Astrocyte (in vitro differentiated cells and primary cell): ENCODE measurements at regions not wholly inside any gene's neighbourhood (a gene's known extent, or its start where the extent isn't known, plus 50 kb on each side); places are given as distances from the start of the nearest gene placed in this dataset.

Experiments used
- DNase-seq: peaks from one replicate; pipeline ENCODE4 v3.0.0-alpha.2; 2010; ENCODE audit warnings: low read depth
- FAIRE-seq: peaks from 2 replicates; lab custom pipeline; 2011; peaks lifted over from hg19 to GRCh38; lab: Jason Lieb, UNC
- H2AFZ ChIP-seq: 2 replicates; pipeline ENCODE4 v1.6.0; 2012; ENCODE audit warnings: low read depth, low read length, inconsistent platforms
- H3K27ac ChIP-seq: 2 replicates; pipeline ENCODE4 v1.5.1; 2011; ENCODE audit warnings: low read depth, low read length, inconsistent platforms
- H3K27me3 ChIP-seq: 2 replicates; pipeline ENCODE4 v1.6.0; 2011; ENCODE audit warnings: low read length, inconsistent platforms; ENCODE audit not compliant: insufficient read depth
- H3K36me3 ChIP-seq: 2 replicates; pipeline ENCODE4 v1.5.1; 2011; ENCODE audit warnings: low read length, inconsistent platforms; ENCODE audit not compliant: insufficient read depth
- H3K4me1 ChIP-seq: 2 replicates; pipeline ENCODE4 v1.5.1; 2011; ENCODE audit warnings: low read length, inconsistent platforms; ENCODE audit not compliant: insufficient read depth
- H3K4me2 ChIP-seq: 2 replicates; pipeline ENCODE4 v1.6.0; 2012; ENCODE audit warnings: low read length, inconsistent platforms
- H3K4me3 ChIP-seq: 2 replicates; pipeline ENCODE4 v1.5.1; 2011; ENCODE audit warnings: low read depth, mild to moderate bottlenecking, low read length, inconsistent platforms; ENCODE audit not compliant: insufficient read depth
- H3K79me2 ChIP-seq: 2 replicates; pipeline ENCODE4 v1.6.0; 2012; ENCODE audit warnings: mild to moderate bottlenecking, low read length, inconsistent platforms; ENCODE audit not compliant: insufficient read depth
- H3K9ac ChIP-seq: 2 replicates; pipeline ENCODE4 v1.6.0; 2012; ENCODE audit warnings: mild to moderate bottlenecking, low read length, inconsistent platforms
- H3K9me3 ChIP-seq: 2 replicates; pipeline ENCODE4 v1.5.1; 2012; ENCODE audit warnings: low read depth, mild to moderate bottlenecking, low read length, inconsistent platforms; ENCODE audit not compliant: insufficient read depth
- H4K20me1 ChIP-seq: 2 replicates; pipeline ENCODE4 v1.6.0; 2012; ENCODE audit warnings: low read length, inconsistent platforms; ENCODE audit not compliant: insufficient read depth
- H3K27ac Mint-ChIP-seq: one replicate; pipeline ENCODE4 v1.8.0; 2021; ENCODE audit warnings: mild to moderate bottlenecking, mixed read lengths; ENCODE audit not compliant: unreplicated experiment
- H3K27me3 Mint-ChIP-seq: one replicate; pipeline ENCODE4 v1.8.0; 2021; ENCODE audit warnings: low read depth, mixed read lengths; ENCODE audit not compliant: unreplicated experiment
- H3K36me3 Mint-ChIP-seq: one replicate; pipeline ENCODE4 v1.8.0; 2021; ENCODE audit warnings: low read depth, mixed read lengths; ENCODE audit not compliant: unreplicated experiment
- H3K4me1 Mint-ChIP-seq: one replicate; pipeline ENCODE4 v1.8.0; 2021; ENCODE audit warnings: low read depth, mixed read lengths; ENCODE audit not compliant: unreplicated experiment
- H3K4me3 Mint-ChIP-seq: one replicate; pipeline ENCODE4 v1.8.0; 2021; ENCODE audit warnings: mild to moderate bottlenecking, moderate library complexity, mixed read lengths; ENCODE audit not compliant: unreplicated experiment
- H3K9me3 Mint-ChIP-seq: one replicate; pipeline ENCODE4 v1.8.0; 2021; ENCODE audit warnings: mild to moderate bottlenecking, mixed read lengths; ENCODE audit not compliant: unreplicated experiment
- EZH2 ChIP-seq: IDR thresholded peaks from 2 replicates; pipeline ENCODE4 v1.6.1; 2012; ENCODE audit warnings: mild to moderate bottlenecking, low read length, inconsistent platforms; ENCODE audit not compliant: insufficient read depth
- TF ChIP-seq, protein P1 (sequence below): IDR thresholded peaks from 2 replicates; pipeline ENCODE4 v1.5.1; 2011; ENCODE audit warnings: low read depth, mild to moderate bottlenecking, inconsistent platforms, low read length, moderate library complexity; ENCODE audit not compliant: insufficient read depth

DNA sequence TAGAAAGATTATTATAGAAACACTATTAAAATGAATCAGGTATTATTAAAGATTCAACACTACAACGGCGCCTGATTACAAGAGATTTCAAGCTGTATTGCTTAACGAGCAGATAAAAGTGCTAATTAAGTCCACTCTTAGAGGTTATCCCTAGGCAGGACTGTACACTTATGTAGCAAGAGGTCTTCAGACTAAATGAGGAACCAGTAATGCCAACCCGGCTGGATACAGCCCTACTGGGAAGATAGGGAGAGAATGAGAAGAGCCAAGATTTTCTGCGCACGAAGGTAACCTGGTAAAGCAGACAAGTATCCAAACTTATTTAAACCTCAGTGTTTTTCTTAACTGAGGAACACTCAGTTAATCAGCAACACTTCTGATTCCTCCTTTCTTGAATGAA is 115.7 kb upstream of the HIVEP3 start:
- peak overlapping the region; percentile 87 for H3K4me3 Mint-ChIP-seq
- H3K36me3 Mint-ChIP-seq = no peaks in the 10 kb centered on the region
- Histone ChIP-seq H3K4me2 (peak overlapping the region; percentile 95), H3K4me1 (peaks cover 5% of the 10 kb centered on the region), H3K27ac (no peak overlapping the region), H3K4me3 (peak overlapping the region; percentile 97), H3K36me3 (no peaks in the 10 kb centered on the region), H3K79me2 (peaks cover 53% of the 10 kb centered on the region), H3K27me3 (no peaks in the 10 kb centered on the region), H4K20me1 (peaks cover 17% of the 10 kb centered on the region), H3K9ac (peak overlapping the region; percentile 91), H2AFZ (no peak overlapping the region), H3K9me3 (no peaks in the 10 kb centered on the region)
- FAIRE-seq = no peak
- DNase-seq = no peak
- no peaks in the 10 kb centered on the region for H3K9me3 Mint-ChIP-seq
- no peak for TF ChIP-seq EZH2
- TF ChIP-seq, protein P1, sequence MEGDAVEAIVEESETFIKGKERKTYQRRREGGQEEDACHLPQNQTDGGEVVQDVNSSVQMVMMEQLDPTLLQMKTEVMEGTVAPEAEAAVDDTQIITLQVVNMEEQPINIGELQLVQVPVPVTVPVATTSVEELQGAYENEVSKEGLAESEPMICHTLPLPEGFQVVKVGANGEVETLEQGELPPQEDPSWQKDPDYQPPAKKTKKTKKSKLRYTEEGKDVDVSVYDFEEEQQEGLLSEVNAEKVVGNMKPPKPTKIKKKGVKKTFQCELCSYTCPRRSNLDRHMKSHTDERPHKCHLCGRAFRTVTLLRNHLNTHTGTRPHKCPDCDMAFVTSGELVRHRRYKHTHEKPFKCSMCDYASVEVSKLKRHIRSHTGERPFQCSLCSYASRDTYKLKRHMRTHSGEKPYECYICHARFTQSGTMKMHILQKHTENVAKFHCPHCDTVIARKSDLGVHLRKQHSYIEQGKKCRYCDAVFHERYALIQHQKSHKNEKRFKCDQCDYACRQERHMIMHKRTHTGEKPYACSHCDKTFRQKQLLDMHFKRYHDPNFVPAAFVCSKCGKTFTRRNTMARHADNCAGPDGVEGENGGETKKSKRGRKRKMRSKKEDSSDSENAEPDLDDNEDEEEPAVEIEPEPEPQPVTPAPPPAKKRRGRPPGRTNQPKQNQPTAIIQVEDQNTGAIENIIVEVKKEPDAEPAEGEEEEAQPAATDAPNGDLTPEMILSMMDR = no peak
- no peaks in the 10 kb centered on the region for H3K4me1 Mint-ChIP-seq
- H3K27me3 Mint-ChIP-seq = peaks cover 23% of the 10 kb centered on the region
- no peak overlapping the region for H3K27ac Mint-ChIP-seq

DNA sequence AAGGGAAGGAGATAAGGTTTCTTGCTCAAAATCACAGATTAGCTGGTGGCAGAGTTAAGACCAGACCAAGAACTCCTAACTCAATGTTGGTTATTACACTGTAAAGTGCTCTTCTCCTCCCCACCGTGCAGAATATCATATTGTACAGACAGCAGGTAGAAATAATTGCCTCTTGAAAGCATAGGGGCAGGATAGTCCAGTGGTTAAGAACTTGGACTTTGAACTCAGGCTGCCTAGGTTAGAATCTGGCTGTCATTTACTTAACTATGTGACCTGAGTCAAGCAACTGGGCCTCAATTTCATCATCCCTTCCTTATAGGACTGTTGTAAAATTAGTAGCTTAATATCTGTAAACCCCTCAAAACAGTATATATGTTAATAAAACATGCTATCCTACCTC is 114.9 kb upstream of the HIVEP3 start:
- no peaks in the 10 kb centered on the region for H3K4me1 Mint-ChIP-seq
- Histone ChIP-seq H3K4me3 (no peak overlapping the region), H3K27ac (no peak overlapping the region), H3K4me1 (peaks cover 5% of the 10 kb centered on the region), H3K4me2 (no peak overlapping the region), H3K27me3 (no peaks in the 10 kb centered on the region), H3K9me3 (no peaks in the 10 kb centered on the region), H4K20me1 (peaks cover 24% of the 10 kb centered on the region), H3K36me3 (no peaks in the 10 kb centered on the region), H3K9ac (no peak overlapping the region), H2AFZ (no peak overlapping the region), H3K79me2 (peaks cover 61% of the 10 kb centered on the region)
- H3K4me3 Mint-ChIP-seq = no peak overlapping the region
- TF ChIP-seq, protein P1 = no peak
- no peak for TF ChIP-seq EZH2
- no peak for FAIRE-seq
- no peaks in the 10 kb centered on the region for H3K36me3 Mint-ChIP-seq
- peaks cover 26% of the 10 kb centered on the region for H3K27me3 Mint-ChIP-seq
- no peak overlapping the region for H3K27ac Mint-ChIP-seq
- DNase-seq = no peak
- H3K9me3 Mint-ChIP-seq = no peaks in the 10 kb centered on the region

DNA sequence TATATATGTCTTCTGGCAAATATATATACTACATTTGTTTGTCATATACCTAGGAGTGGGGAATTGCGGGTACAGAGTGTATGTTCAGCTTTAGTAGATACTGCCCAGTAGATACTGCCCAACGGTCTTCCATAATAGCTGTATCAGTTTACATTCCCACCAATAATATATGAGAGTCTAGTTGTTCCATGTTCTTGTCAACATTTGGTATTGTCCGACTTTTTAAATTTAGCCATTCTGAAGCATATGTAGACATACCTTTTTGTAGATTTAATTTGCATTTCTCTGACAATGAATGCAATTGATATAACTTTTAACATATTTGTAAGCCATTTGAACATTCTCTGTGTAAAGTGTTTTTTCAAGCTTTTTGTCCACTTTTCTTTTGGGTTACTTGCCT is 99.0 kb upstream of the HIVEP3 start:
- no peaks in the 10 kb centered on the region for H3K4me1 ChIP-seq

More for the DNA sequence above, 99.0 kb upstream of the HIVEP3 start:
- TF ChIP-seq, protein P1 = no peak
- TF ChIP-seq EZH2 = no peak
- Histone ChIP-seq H3K27me3 (no peaks in the 10 kb centered on the region), H3K79me2 (peaks cover 17% of the 10 kb centered on the region), H3K4me2 (no peak overlapping the region), H3K9ac (no peak overlapping the region), H3K9me3 (no peaks in the 10 kb centered on the region), H3K4me3 (no peak overlapping the region), H3K27ac (no peak overlapping the region), H4K20me1 (peaks cover 22% of the 10 kb centered on the region), H3K36me3 (no peaks in the 10 kb centered on the region), H2AFZ (no peak overlapping the region)
- H3K9me3 Mint-ChIP-seq = peaks cover 11% of the 10 kb centered on the region
- no peak for FAIRE-seq
- no peaks in the 10 kb centered on the region for H3K36me3 Mint-ChIP-seq
- H3K4me1 Mint-ChIP-seq = peaks cover 2% of the 10 kb centered on the region
- no peak overlapping the region for H3K27ac Mint-ChIP-seq
- peaks cover 2% of the 10 kb centered on the region for H3K27me3 Mint-ChIP-seq
- no peak for DNase-seq
- no peak overlapping the region for H3K4me3 Mint-ChIP-seq
